A549 (cell line): ENCODE measurements at regions not wholly inside any gene's neighbourhood (a gene's known extent, or its start where the extent isn't known, plus 50 kb on each side); places are given as distances from the start of the nearest gene placed in this dataset.

Experiments
- CTCF ChIP-seq: fragments of >200 bp; sonication (Bioruptor Twin); formaldehyde crosslinking; IDR thresholded peaks from 3 replicates; pipeline ENCODE4 v1.5.1; 2016
- JUN ChIP-seq, 2 experiments: fragments of >200 bp; sonication (Bioruptor Twin); formaldehyde crosslinking; IDR thresholded peaks; 2 replicates in 1 of 2; 3 replicates in 1 of 2; pipeline ENCODE4 v1.6.1; 2016 to 2017
- JUNB ChIP-seq: fragments of >200 bp; sonication (Bioruptor Twin); formaldehyde crosslinking; IDR thresholded peaks from 2 replicates; pipeline ENCODE4 v1.6.1; 2016
- PHF8 ChIP-seq: fragments of 200-600 bp; sonication (generic); IDR thresholded peaks from 2 replicates; pipeline ENCODE4 v1.6.1; 2016; ENCODE audit warnings: low read depth, mild to moderate bottlenecking, antibody characterized with exemption, moderate library complexity, borderline replicate concordance
- POLR2A ChIP-seq: IDR thresholded peaks from 2 replicates; pipeline ENCODE4 v1.6.1; 2012; ENCODE audit warnings: mild to moderate bottlenecking, low read length
- SMC3 ChIP-seq: fragments of >200 bp; sonication (Bioruptor Twin); formaldehyde crosslinking; IDR thresholded peaks from 3 replicates; pipeline ENCODE4 v1.6.1; 2018; ENCODE audit warnings: inconsistent platforms
- ZC3H11A ChIP-seq: fragments of 450-650 bp; IDR thresholded peaks from 2 replicates; pipeline ENCODE4 v1.6.1; 2014; ENCODE audit warnings: antibody characterized with exemption, mild to moderate bottlenecking

GRCh38 chr12:86985298-86985697, 729.1 kb upstream of the MGAT4C start:
- TF ChIP-seq JUN (IDR thresholded peaks at IDR 0.05) (no peak), POLR2A (no peak), CTCF (no peak), SMC3 (no peak), ZC3H11A (no peak), JUNB (no peak), PHF8 (no peak)
